ENCODE measurements at regions not wholly inside any gene's neighbourhood (a gene's known extent, or its start where the extent isn't known, plus 50 kb on each side); places are given as distances from the start of the nearest gene placed in this dataset.

GRCh38 chr5:43920422-43920821 is 317.4 kb downstream of the NNT start:
- no peak for FAIRE-seq
- no peak for DNase-seq (ENCODE audit: extremely low read depth in 1 of 4, low spot score in 3 of 4)
- in situ Hi-C loops (cut with MboI) (no loop called here), intact Hi-C loops (cut with micrococcal nuclease) (no loop called here)
- Histone ChIP-seq H3K4me1 (replicated peaks in 1 of 2; ENCODE audit: control insufficient read depth in 2 of 2, insufficient read depth in 2 of 2, low read length in 2 of 2) (no peaks in the 10 kb centered on the region), H3K4me3 (no peak overlapping the region), H2AFZ (ENCODE audit: low read depth, low read length) (no peak overlapping the region), H3K9ac (ENCODE audit: insufficient read depth in 1 of 2, low read depth in 2 of 2, low read length in 2 of 2) (no peak overlapping the region), H3K27ac (ENCODE audit: extremely low read depth, low read depth, low read length) (no peak overlapping the region), H3K36me3 (ENCODE audit: control insufficient read depth, insufficient read depth, low read length) (no peaks in the 10 kb centered on the region), H4K20me1 (replicated peaks; ENCODE audit: control insufficient read depth, insufficient read depth, low read length) (no peaks in the 10 kb centered on the region), H3K79me2 (ENCODE audit: control insufficient read depth, insufficient read depth, low read length) (no peaks in the 10 kb centered on the region), H3K9me1 (ENCODE audit: control insufficient read depth, insufficient read depth, low read length) (no peaks in the 10 kb centered on the region), H3K4me2 (ENCODE audit: insufficient read depth, low read length) (no peak overlapping the region), H3K9me3 (replicated peaks; ENCODE audit: control insufficient read depth, insufficient read depth, low read depth, low read length) (no peaks in the 10 kb centered on the region), H3K27me3 (ENCODE audit: control insufficient read depth in 2 of 2, insufficient read depth in 2 of 2, low read length in 2 of 2) (no peaks in the 10 kb centered on the region)
- ChIA-PET CTCF (ENCODE audit: low intra/inter-chr PET ratio) (no interaction called here), POLR2A (no interaction called here)
- no TSS peak for BruUV-seq (replicated peaks)
- peak; percentile 95 for TF ChIP-seq ZNF324 (CRISPR knock-in tag; IDR thresholded peaks at IDR 0.05)
- TF ChIP-seq PHF8 (IDR thresholded peaks at IDR 0.05; ENCODE audit: borderline replicate concordance, low read length): no peak
- no peak for TF ChIP-seq SMAD2 (IDR thresholded peaks at IDR 0.05; ENCODE audit: low read depth, low read length)
- ATAC-seq: no peak

GRCh38 chr5:43917925-43918324 is 314.9 kb downstream of the NNT start:
- in situ Hi-C loops (cut with MboI) (no loop called here), intact Hi-C loops (cut with micrococcal nuclease) (no loop called here)
- ATAC-seq (no peak), DNase-seq (ENCODE audit: extremely low read depth in 1 of 4, low spot score in 3 of 4) (no peak), FAIRE-seq (no peak)
- Histone ChIP-seq H3K27ac (ENCODE audit: extremely low read depth, low read depth, low read length) (no peak overlapping the region), H2AFZ (ENCODE audit: low read depth, low read length) (no peak overlapping the region), H3K9me1 (ENCODE audit: control insufficient read depth, insufficient read depth, low read length) (no peaks in the 10 kb centered on the region), H4K20me1 (replicated peaks; ENCODE audit: control insufficient read depth, insufficient read depth, low read length) (no peaks in the 10 kb centered on the region), H3K79me2 (ENCODE audit: control insufficient read depth, insufficient read depth, low read length) (no peaks in the 10 kb centered on the region), H3K4me2 (ENCODE audit: insufficient read depth, low read length) (no peak overlapping the region), H3K36me3 (ENCODE audit: control insufficient read depth, insufficient read depth, low read length) (no peaks in the 10 kb centered on the region), H3K9me3 (replicated peaks; ENCODE audit: control insufficient read depth, insufficient read depth, low read depth, low read length) (no peaks in the 10 kb centered on the region), H3K4me1 (replicated peaks in 1 of 2; ENCODE audit: control insufficient read depth in 2 of 2, insufficient read depth in 2 of 2, low read length in 2 of 2) (no peaks in the 10 kb centered on the region), H3K4me3 (no peak overlapping the region), H3K9ac (ENCODE audit: insufficient read depth in 1 of 2, low read depth in 2 of 2, low read length in 2 of 2) (no peak overlapping the region), H3K27me3 (ENCODE audit: control insufficient read depth in 2 of 2, insufficient read depth in 2 of 2, low read length in 2 of 2) (no peaks in the 10 kb centered on the region)
- WGBS (ENCODE audit: insufficient coverage, low coverage, missing lambda C conversion rate): 0% methylated on average over 3 of the region's 3 CpGs
- ChIA-PET POLR2A (no interaction called here), CTCF (ENCODE audit: low intra/inter-chr PET ratio) (no interaction called here)
- BruUV-seq (replicated peaks): no TSS peak
- TF ChIP-seq ETV6 (IDR thresholded peaks at IDR 0.05; ENCODE audit: borderline replicate concordance in 1 of 2, low read depth in 2 of 2, low read length in 1 of 2) (no peak), ETV6 (CRISPR knock-in tag; IDR thresholded peaks at IDR 0.05; ENCODE audit: borderline replicate concordance) (no peak), ZNF431 (CRISPR knock-in tag; IDR thresholded peaks at IDR 0.05) (no peak), ESRRB (CRISPR knock-in tag; IDR thresholded peaks at IDR 0.05; ENCODE audit: borderline replicate concordance) (no peak), CEBPB (tag; IDR thresholded peaks at IDR 0.05) (no peak), SP2 (IDR thresholded peaks at IDR 0.05; ENCODE audit: extremely low read depth, low read depth, low read length, poor library complexity, severe bottlenecking) (no peak), ZKSCAN3 (CRISPR knock-in tag; IDR thresholded peaks at IDR 0.05) (no peak), SIN3B (IDR thresholded peaks at IDR 0.05; ENCODE audit: low read depth) (no peak), TGIF2 (CRISPR knock-in tag; IDR thresholded peaks at IDR 0.05) (no peak), NCOR1 (IDR thresholded peaks at IDR 0.05) (no peak), CLOCK (CRISPR knock-in tag; IDR thresholded peaks at IDR 0.05; ENCODE audit: borderline replicate concordance) (no peak), PHB2 (IDR thresholded peaks at IDR 0.05; ENCODE audit: low read depth) (no peak), TFAP4 (CRISPR knock-in tag; IDR thresholded peaks at IDR 0.05; ENCODE audit: borderline replicate concordance) (no peak)
